ENCODE measurements at regions not wholly inside any gene's neighbourhood (a gene's known extent, or its start where the extent isn't known, plus 50 kb on each side); places are given as distances from the start of the nearest gene placed in this dataset.

- TF ChIP-seq CTCF (IDR thresholded peaks at IDR 0.05; ENCODE audit: extremely low read depth, insufficient read depth, missing control alignments), result no peak
- no peak for DNase-seq (ENCODE audit: low spot score)
- in situ Hi-C loops (cut with MboI; ENCODE audit: low pct_unique_long_range_greater_than_20kb, low sequenced_read_pairs, unreplicated experiment), result no loop called here
Observed at GRCh38 chr18:37874721-37875120, 309.1 kb upstream of the CELF4 start.

GRCh38 chr18:37873416-37873815 is 307.8 kb upstream of the CELF4 start:
- TF ChIP-seq CTCF (IDR thresholded peaks at IDR 0.05; ENCODE audit: extremely low read depth, insufficient read depth, missing control alignments), result no peak
- DNase-seq (ENCODE audit: low spot score), result no peak
- in situ Hi-C loops (cut with MboI; ENCODE audit: low pct_unique_long_range_greater_than_20kb, low sequenced_read_pairs, unreplicated experiment), result no loop called here

DNA sequence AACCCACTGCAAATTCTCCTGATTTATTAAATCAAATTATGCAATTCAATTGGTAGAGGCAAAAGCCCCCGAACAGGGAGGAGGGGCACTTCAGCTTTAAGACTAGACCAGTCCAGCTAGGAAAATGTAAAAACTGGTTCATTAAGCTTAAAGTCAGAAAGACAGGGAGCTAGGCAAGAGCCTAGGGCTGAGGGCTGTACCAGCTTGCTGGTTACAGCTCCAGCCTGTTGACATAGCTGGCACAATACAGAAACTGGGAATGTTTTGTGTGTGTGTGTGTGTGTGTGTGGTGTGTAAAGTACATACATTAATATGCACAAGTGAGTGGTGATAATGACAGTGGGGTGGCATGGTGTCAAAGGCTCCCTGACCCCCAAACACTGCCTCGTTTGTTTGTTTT is 307.0 kb upstream of the CELF4 start:
- in situ Hi-C loops (cut with MboI; ENCODE audit: low pct_unique_long_range_greater_than_20kb, low sequenced_read_pairs, unreplicated experiment), result no loop called here
- no peak for DNase-seq (ENCODE audit: low spot score)
- TF ChIP-seq CTCF (IDR thresholded peaks at IDR 0.05; ENCODE audit: extremely low read depth, insufficient read depth, missing control alignments), result no peak

DNA sequence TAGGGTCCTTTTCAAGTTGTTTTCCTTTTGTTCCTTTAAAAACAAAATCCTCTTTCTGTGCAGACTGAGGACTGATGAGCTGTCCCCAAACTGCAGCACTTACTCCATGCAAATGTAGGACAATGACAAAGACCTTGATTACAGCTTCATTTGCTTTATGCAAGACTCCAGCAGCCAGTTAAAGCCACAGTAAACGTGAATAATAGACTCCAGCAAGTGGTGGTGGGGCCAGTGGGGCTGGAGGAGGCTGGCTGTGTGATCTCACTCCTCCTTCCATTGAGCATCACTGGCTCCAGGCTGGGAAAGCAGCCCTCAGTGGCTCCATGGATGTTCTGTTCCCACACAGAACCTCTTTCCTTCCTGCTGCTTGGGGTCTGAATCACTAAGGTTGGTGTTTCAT is 306.0 kb upstream of the CELF4 start:
- in situ Hi-C loops (cut with MboI; ENCODE audit: low pct_unique_long_range_greater_than_20kb, low sequenced_read_pairs, unreplicated experiment), result no loop called here
- TF ChIP-seq CTCF (IDR thresholded peaks at IDR 0.05; ENCODE audit: extremely low read depth, insufficient read depth, missing control alignments), result no peak
- DNase-seq (ENCODE audit: low spot score), result no peak

GRCh38 chr18:37869051-37869450 is 303.5 kb upstream of the CELF4 start:
- no peak for DNase-seq (ENCODE audit: low spot score)
- TF ChIP-seq CTCF (IDR thresholded peaks at IDR 0.05; ENCODE audit: extremely low read depth, insufficient read depth, missing control alignments), result no peak
- in situ Hi-C loops (cut with MboI; ENCODE audit: low pct_unique_long_range_greater_than_20kb, low sequenced_read_pairs, unreplicated experiment), result no loop called here

DNA sequence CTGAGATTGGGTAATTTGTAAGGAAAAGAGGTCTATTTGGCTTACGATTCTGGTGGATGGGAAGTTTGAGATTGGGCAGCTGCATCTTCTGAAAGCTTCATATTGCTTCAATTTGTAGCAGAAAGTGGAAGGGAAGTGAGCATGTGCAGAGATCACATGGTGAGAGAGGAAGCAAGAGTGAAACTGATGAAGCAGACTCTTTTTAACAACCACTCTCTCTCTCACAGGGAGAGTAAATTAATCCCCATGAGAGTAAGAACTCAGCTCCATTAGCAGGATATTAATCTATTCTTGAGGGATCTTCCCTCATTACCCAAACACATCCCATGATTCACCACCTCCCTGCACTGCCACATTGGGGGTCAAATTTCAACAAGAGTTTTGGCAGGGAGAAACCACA is 298.5 kb upstream of the CELF4 start:
- no peak for TF ChIP-seq CTCF (IDR thresholded peaks at IDR 0.05; ENCODE audit: extremely low read depth, insufficient read depth, missing control alignments)
- in situ Hi-C loops (cut with MboI; ENCODE audit: low pct_unique_long_range_greater_than_20kb, low sequenced_read_pairs, unreplicated experiment), result no loop called here
- DNase-seq (ENCODE audit: low spot score), result no peak

- in situ Hi-C loops (cut with MboI; ENCODE audit: low pct_unique_long_range_greater_than_20kb, low sequenced_read_pairs, unreplicated experiment), result no loop called here
- DNase-seq (ENCODE audit: low spot score), result no peak
- no peak for TF ChIP-seq CTCF (IDR thresholded peaks at IDR 0.05; ENCODE audit: extremely low read depth, insufficient read depth, missing control alignments)
Observed at GRCh38 chr18:37861981-37862380, 296.4 kb upstream of the CELF4 start.
